ENCODE measurements at regions not wholly inside any gene's neighbourhood (a gene's known extent, or its start where the extent isn't known, plus 50 kb on each side); places are given as distances from the start of the nearest gene placed in this dataset.

GRCh38 chr6:90646940-90647339 lies 60.1 kb upstream of the MAP3K7 start (continued):
- TF ChIP-seq KDM4A (IDR thresholded peaks at IDR 0.05; ENCODE audit: low read depth, low read length, severe bottlenecking) = no peak
- TF ChIP-seq ATF3 (IDR thresholded peaks at IDR 0.05; ENCODE audit: insufficient read depth, low read depth, low read length) = no peak
- no peak for TF ChIP-seq CBX8 (IDR thresholded peaks at IDR 0.05; ENCODE audit: borderline replicate concordance, low read depth, low read length)
- TF ChIP-seq RXRA (IDR thresholded peaks at IDR 0.05; ENCODE audit: insufficient read depth, low read depth, low read length) = no peak
- no peak for TF ChIP-seq FOSL1 (IDR thresholded peaks at IDR 0.05; ENCODE audit: insufficient read depth, low read depth, low read length)
- TF ChIP-seq RNF2 (IDR thresholded peaks at IDR 0.05; ENCODE audit: borderline replicate concordance, low read depth, low read length, missing control alignments, poor library complexity, severe bottlenecking) = no peak
- TF ChIP-seq USF2 (IDR thresholded peaks at IDR 0.05; ENCODE audit: low read length) = no peak
- no peak for TF ChIP-seq EZH2 (IDR thresholded peaks at IDR 0.05; ENCODE audit: low read depth, low read length, severe bottlenecking)
- TF ChIP-seq TAF7 (optimal IDR thresholded peaks at IDR 0.05; ENCODE audit: borderline replicate concordance, low read depth, low read length) = no peak

All from H1 (cell line).